Smooth muscle cell (in vitro differentiated cells): ENCODE measurements at regions not wholly inside any gene's neighbourhood (a gene's known extent, or its start where the extent isn't known, plus 50 kb on each side); places are given as distances from the start of the nearest gene placed in this dataset.

Source experiments
- DNase-seq: peaks from one replicate; lab custom pipeline; 2025; ENCODE audit not compliant: unreplicated experiment; lab: John Stamatoyannopoulos, UW
- H2AFZ ChIP-seq: fragments of 200-600 bp; sonication (generic); 2 replicates; pipeline ENCODE4 v1.6.0; 2016; ENCODE audit warnings: antibody characterized with exemption, low read depth, mild to moderate bottlenecking
- H3F3A ChIP-seq: fragments of 200-600 bp; sonication (generic); 2 replicates; pipeline ENCODE4 v1.6.0; 2017; ENCODE audit warnings: antibody characterized with exemption, low read depth
- H3K27ac ChIP-seq: fragments of 200-600 bp; sonication (generic); 2 replicates; pipeline ENCODE4 v1.5.1; 2016; ENCODE audit warnings: low read depth, mild to moderate bottlenecking
- H3K27me3 ChIP-seq: fragments of 200-600 bp; sonication (generic); 2 replicates; pipeline ENCODE4 v1.6.1; 2016; ENCODE audit warnings: low read depth, mild to moderate bottlenecking
- H3K36me3 ChIP-seq: fragments of 200-600 bp; sonication (generic); 2 replicates; pipeline ENCODE4 v1.5.1; 2016; ENCODE audit warnings: low read depth
- H3K4me1 ChIP-seq: fragments of 200-600 bp; sonication (generic); 2 replicates; pipeline ENCODE4 v1.5.1; 2016; ENCODE audit warnings: low read depth
- H3K4me2 ChIP-seq: fragments of 200-600 bp; sonication (generic); 2 replicates; pipeline ENCODE4 v1.6.0; 2016; ENCODE audit warnings: mild to moderate bottlenecking
- H3K4me3 ChIP-seq: fragments of 200-600 bp; sonication (generic); 2 replicates; pipeline ENCODE4 v1.5.1; 2016; ENCODE audit warnings: mild to moderate bottlenecking
- H3K79me2 ChIP-seq: fragments of 200-600 bp; sonication (generic); 2 replicates; pipeline ENCODE4 v1.6.0; 2016; ENCODE audit warnings: low read depth, mild to moderate bottlenecking
- H3K9ac ChIP-seq: fragments of 200-600 bp; sonication (generic); 2 replicates; pipeline ENCODE4 v1.6.0; 2016; ENCODE audit warnings: low read depth
- H3K9me3 ChIP-seq: fragments of 200-600 bp; sonication (generic); replicated peaks from 2 replicates; pipeline ENCODE4 v1.5.1; 2016; ENCODE audit warnings: low read depth
- H4K20me1 ChIP-seq: fragments of 200-600 bp; sonication (generic); 2 replicates; pipeline ENCODE4 v1.6.0; 2016; ENCODE audit warnings: low read depth
- CTCF ChIP-seq: fragments of 200-600 bp; sonication (generic); IDR thresholded peaks from 2 replicates; pipeline ENCODE4 v1.5.1; 2017; ENCODE audit warnings: borderline replicate concordance, mild to moderate bottlenecking, antibody characterized with exemption; ENCODE audit not compliant: insufficient read depth, poor library complexity, severe bottlenecking
- WGBS: methylation state at CpG from one replicate; pipeline ENCODE4 v1.1.7; 2016; ENCODE audit warnings: low lambda C conversion rate; 5-methylcytosine and 5-hydroxymethylcytosine counted together

GRCh38 chr2:150585221-150585971 is 97.9 kb upstream of the RND3 start:
- no peak overlapping the region for H3K4me3 ChIP-seq
- no peaks in the 10 kb centered on the region for H3K79me2 ChIP-seq
- no peaks in the 10 kb centered on the region for H3K27me3 ChIP-seq
- no peaks in the 10 kb centered on the region for H3K36me3 ChIP-seq
- no peaks in the 10 kb centered on the region for H4K20me1 ChIP-seq
- no peak overlapping the region for H3K27ac ChIP-seq
- H3K4me2 ChIP-seq = no peak overlapping the region
- H3K4me1 ChIP-seq = peaks cover 5% of the 10 kb centered on the region
- 91% methylated on average over 4 of the region's 4 CpGs for WGBS
- DNase-seq = no peak
- no peak overlapping the region for H2AFZ ChIP-seq
- no peaks in the 10 kb centered on the region for H3K9me3 ChIP-seq
- no peaks in the 10 kb centered on the region for H3F3A ChIP-seq
- TF ChIP-seq CTCF = no peak
- H3K9ac ChIP-seq = no peak overlapping the region

GRCh38 chr2:150584081-150584480 is 96.6 kb upstream of the RND3 start:
- DNase-seq = no peak
- H3F3A ChIP-seq = no peaks in the 10 kb centered on the region
- no peaks in the 10 kb centered on the region for H3K79me2 ChIP-seq
- no peak overlapping the region for H3K4me3 ChIP-seq
- H3K27ac ChIP-seq = no peak overlapping the region
- peaks cover 5% of the 10 kb centered on the region for H3K4me1 ChIP-seq
- H3K9ac ChIP-seq = no peak overlapping the region
- H4K20me1 ChIP-seq = no peaks in the 10 kb centered on the region
- H3K36me3 ChIP-seq = no peaks in the 10 kb centered on the region
- 97% methylated on average over 4 of the region's 4 CpGs for WGBS
- TF ChIP-seq CTCF = no peak
- no peaks in the 10 kb centered on the region for H3K27me3 ChIP-seq
- no peak overlapping the region for H3K4me2 ChIP-seq
- H3K9me3 ChIP-seq = peaks cover 4% of the 10 kb centered on the region
- no peak overlapping the region for H2AFZ ChIP-seq

GRCh38 chr2:150581717-150582472 is 94.4 kb upstream of the RND3 start:
- Histone ChIP-seq H3K4me1 (no peaks in the 10 kb centered on the region), H3K4me3 (no peak overlapping the region), H3F3A (no peaks in the 10 kb centered on the region), H3K9ac (no peak overlapping the region), H3K4me2 (no peak overlapping the region), H2AFZ (no peak overlapping the region), H3K79me2 (no peaks in the 10 kb centered on the region), H3K36me3 (no peaks in the 10 kb centered on the region), H4K20me1 (no peaks in the 10 kb centered on the region), H3K9me3 (peaks cover 7% of the 10 kb centered on the region), H3K27ac (no peak overlapping the region), H3K27me3 (no peaks in the 10 kb centered on the region)
- TF ChIP-seq CTCF = no peak
- DNase-seq = no peak
- WGBS = 91% methylated on average over 5 of the region's 5 CpGs
